Cerebellar cortex (tissue), 1 donor: ENCODE measurements at regions not wholly inside any gene's neighbourhood (a gene's known extent, or its start where the extent isn't known, plus 50 kb on each side); places are given as distances from the start of the nearest gene placed in this dataset.
"Not testable (repeated sequence)": the region's sequence is repeated elsewhere in the genome, so short reads cannot be mapped to it uniquely, and the experiment has no call there.

ENCODE experiments used
- DNase-seq: peaks from one replicate; pipeline ENCODE4 v3.0.0-alpha.2; 2015; ENCODE audit warnings: low spot score

GRCh38 chr1:148357037-148357436, 126.1 kb downstream of the PPIAL4G start:
- DNase-seq, result no peak

DNA sequence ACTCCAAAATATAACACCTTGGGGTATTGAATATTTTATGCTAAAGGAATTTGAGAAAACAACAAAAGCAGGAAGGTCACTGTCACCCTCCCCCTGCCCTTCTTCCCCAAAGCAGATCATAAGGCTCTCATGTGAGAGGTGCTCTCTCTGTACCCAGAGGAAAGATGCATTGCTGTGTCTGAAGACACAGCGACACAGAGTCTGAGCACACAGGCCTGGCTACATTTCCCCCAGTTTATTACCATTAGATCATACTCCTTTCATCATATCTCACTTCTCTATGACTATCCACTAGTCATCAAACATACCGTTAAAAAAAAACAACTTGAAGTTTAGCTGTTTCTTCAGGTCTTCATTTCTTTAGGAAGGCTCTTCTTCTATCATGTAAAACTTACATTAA, 127.1 kb downstream of the PPIAL4G start:
- no peak for DNase-seq

- no peak for DNase-seq
These were observed 128.2 kb downstream of the PPIAL4G start for GRCh38 chr1:148354913-148355308.

- no peak for DNase-seq
These were observed 128.7 kb downstream of the PPIAL4G start for GRCh38 chr1:148354284-148354912.

DNA sequence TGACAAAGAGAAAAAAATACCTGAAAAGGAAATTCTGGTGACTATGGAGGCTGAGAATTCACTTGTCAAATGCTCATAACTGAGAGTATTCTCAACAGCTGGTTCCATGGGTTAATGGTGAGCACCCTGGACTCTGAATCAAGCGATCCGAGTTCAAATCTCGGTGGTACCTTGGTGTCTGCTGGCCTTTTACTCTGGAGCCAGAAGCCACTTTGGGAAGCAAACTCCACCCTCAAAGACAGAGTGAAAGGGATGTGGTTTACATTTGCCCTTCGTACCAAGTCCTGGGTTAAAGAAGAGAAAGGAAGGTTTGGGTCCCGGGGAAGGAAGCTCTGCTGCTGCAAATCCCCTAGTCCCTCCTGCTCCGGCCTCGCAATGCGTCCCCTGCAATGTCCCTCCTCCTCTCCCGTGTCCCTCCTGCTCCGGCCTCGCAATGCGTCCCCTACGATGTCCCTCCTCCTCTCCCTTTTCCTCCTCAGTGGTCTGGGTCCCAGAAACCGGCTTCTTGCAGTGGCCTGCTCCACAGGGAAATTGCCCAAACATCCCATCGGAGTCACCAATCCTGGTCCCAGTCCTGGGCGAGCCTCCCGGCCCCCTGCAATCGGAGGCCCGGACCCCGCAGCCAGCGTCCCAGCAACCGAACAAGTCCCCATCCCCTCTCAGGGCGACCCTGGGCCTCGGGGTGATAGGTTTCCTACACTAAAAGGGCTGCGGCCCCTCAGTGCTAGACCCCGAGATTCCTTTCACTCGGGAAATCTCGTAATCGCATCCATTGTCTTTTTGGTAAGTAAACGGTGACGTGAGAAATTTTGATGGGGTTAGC, 129.4 kb downstream of the PPIAL4G start:
- peak; percentile 69 for DNase-seq

- no peak for DNase-seq
These were observed 130.5 kb downstream of the PPIAL4G start for GRCh38 chr1:148352470-148353053.

- DNase-seq, result no peak
These were observed 135.3 kb downstream of the PPIAL4G start for GRCh38 chr1:148347781-148348180.

- peak; percentile 41 for DNase-seq
These were observed 137.4 kb downstream of the PPIAL4G start for GRCh38 chr1:148345659-148346151.

DNA sequence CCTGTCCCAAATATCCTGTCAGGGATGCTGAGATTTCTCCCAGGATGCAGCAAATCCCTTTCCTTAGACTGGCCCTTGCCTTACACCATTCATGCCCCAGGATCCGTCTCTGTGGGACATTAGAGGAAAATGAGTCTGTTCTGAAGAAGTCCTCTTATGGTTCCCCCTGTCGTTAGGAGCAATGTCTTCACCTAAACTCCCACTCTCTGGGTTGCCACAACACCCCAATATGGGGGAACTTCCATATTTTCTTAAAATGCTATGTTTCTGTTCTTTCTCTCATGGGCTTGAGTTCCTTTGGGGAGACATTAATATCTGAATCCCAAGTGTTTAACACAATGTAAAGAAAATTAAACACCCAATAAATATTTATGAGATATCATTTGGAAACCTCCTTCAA, 138.5 kb downstream of the PPIAL4G start:
- not testable (repeated sequence) for DNase-seq

DNA sequence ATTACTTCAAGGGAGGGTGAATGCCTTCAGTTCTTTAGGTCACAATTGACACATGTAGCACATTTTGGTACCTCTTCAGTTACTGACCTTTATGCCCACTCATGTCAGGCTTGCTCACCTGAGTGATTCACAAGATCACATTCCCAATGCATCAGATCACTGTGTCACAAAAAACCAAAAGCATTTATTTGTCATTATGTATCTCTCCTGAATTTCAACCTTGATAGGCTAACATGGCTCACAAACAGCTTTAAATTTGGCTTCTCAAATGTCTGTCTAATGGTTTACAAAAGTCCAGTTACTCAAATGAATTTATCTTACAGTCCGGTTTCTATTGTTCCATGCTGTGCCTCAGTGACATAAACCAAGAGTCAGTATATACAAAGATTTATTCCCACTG, 141.4 kb downstream of the PPIAL4G start:
- DNase-seq, result not testable (repeated sequence)

- DNase-seq, result not testable (repeated sequence)
These were observed 146.8 kb downstream of the PPIAL4G start for GRCh38 chr1:148336121-148336918.

DNA sequence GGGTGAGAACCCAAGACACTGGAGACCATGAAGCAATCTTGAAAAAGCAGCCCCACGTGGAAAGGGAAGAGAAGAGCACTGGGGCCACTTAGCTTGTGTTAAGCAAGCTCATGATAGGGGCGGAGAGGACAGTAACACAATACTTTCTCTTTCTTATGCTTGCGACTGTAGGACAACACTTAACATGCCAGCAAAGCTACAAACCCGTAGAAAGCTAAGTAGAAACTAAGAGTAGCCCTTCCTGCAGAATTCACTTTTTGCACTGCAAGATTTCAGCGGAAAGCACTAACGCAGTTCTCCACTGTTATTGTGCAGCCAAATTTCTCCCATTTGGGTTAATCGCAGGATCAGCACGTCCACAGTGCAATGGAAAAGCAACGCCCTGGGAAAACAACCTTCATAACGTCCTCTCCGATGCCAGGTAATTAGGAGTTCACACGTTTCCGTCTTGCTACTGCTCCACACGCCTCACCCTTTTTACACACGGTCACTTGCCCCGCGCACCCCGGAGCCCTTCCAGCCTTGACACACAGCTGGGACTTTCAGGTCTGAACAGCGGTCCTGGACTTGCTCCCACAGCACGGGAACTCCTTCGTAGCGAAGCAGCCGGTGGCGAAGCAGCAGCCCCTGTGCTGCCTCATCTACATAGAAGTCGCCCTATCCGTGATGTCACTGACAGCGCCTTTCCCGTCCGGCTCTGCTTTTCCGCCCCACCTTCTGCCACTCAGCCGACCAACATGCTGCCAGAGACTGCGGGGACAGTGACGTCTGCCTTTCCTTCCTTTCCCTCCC, 148.6 kb downstream of the PPIAL4G start:
- peak; percentile 97 for DNase-seq

DNA sequence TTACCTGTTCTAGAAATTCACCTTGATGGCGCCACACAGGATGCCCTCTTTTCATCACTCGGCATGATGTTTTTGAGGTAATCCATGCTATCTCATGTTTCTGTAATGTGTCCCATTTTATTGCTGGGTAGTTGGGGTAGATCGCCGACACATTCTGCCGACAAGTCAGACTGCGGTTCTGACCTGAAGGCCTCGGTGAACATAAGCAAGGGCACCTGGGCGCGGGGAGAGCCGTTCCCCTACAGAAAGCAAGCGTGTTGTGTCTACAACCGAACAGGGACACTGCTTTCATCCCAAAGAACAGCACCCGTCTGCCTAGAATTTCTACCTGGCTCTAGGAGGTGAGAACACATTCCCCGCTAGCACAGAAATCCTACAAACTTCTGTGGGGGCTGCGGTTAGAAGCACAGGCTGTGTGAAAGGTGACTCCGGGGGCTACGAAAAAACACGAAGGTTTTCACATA, 149.2 kb downstream of the PPIAL4G start:
- no peak for DNase-seq

- no peak for DNase-seq
These were observed 154.2 kb downstream of the PPIAL4G start for GRCh38 chr1:148328884-148329283.

DNA sequence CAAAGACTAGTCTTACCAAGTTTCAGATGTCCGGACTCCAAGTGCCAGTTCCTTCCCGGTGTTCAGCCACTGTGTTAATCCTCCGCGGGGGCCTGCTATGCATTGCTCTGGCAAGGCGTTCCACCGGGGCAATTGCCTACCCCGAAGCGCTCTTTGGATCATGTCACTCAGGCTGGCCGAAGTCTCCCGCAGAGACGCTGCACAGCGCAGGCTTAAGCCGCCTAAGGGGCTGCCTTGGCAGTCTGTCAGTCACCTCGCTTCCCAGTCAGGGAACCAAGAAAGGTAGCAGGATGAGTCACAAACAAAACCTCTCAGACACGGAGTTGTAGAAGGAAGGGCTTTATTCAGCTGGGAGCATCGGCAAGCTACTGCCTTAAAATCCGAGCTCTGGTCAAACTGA, 158.1 kb downstream of the PPIAL4G start:
- DNase-seq, result not testable (repeated sequence)

DNA sequence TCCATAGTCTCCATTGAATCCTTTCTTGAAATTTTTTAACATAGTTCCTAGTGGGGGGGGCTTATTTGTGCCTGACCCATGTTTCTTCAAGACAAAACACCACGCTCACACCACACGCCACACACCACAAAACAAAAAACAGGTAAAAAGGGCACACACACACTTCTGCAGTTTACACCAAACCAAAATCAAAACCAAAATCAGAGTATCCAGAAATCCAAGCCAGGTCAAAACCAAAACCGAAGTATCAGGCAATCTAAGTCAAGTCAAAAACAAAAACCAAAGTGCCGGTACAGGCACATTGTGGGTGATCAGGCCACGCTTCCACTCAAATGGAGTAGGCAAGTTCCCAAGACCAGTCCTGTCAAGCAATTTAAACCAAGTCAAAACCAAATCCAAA, 158.6 kb downstream of the PPIAL4G start:
- DNase-seq, result not testable (repeated sequence)

GRCh38 chr1:148320079-148320478, 163.0 kb downstream of the PPIAL4G start:
- DNase-seq, result not testable (repeated sequence)

GRCh38 chr1:148318904-148319242, 164.2 kb downstream of the PPIAL4G start:
- no peak for DNase-seq

- no peak for DNase-seq
These were observed 164.8 kb downstream of the PPIAL4G start for GRCh38 chr1:148318123-148318903.

- DNase-seq, result no peak
These were observed 165.4 kb upstream of the NBPF11 start for GRCh38 chr1:148317288-148317985.
